Spleen (tissue), 7 donors: ENCODE measurements at regions not wholly inside any gene's neighbourhood (a gene's known extent, or its start where the extent isn't known, plus 50 kb on each side); places are given as distances from the start of the nearest gene placed in this dataset.

Experiments used
- POLR2A ChIP-seq, 3 donors: fragments of 450-650 bp; IDR thresholded peaks; one replicate each; pipeline ENCODE4 v1.5.1; 2017; ENCODE audit warnings: antibody characterized with exemption in 3 of 3, mild to moderate bottlenecking in 1 of 3
- TF ChIP-seq, protein P1 (sequence below), 11 experiments: fragments of 200-600 bp in 7 of 11; fragments of 450-650 bp in 4 of 11; sonication (generic) in 4 of 11; IDR thresholded peaks in 8 of 11; conservative IDR thresholded peaks in 3 of 11; 1 replicate in 7 of 11; 2 replicates in 4 of 11; pipeline versions ENCODE4 v1.4.0 to v1.8.0; 2016 to 2021; ENCODE audit warnings: antibody characterized with exemption in 11 of 11, inconsistent platforms in 4 of 11, mild to moderate bottlenecking in 1 of 11
- donor health status: DM: no; HTN: no; CAD: no; lungs with moderate emphysema.
- donor health status: DM: no; HTN: no; CAD: no.
- donor health status: DM: no; HTN: no; CAD: no.

DNA sequence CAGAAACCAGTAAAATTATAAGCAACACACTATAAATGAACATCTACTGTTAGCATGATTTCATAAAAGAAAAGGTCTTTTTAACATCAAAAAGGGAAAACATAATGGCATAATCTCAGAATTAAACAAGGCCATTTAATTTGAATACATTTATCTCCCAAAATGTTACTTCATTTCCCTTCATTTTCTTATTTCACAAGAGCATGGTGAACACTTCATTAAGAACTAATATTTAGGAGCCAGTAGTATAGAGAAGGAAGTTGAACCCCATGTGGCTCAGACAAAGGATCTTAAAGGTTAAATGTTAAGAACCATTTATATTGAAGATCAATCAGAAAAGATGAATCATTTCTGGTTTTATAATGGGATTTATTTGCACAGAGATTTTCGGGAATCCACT, 981.7 kb downstream of the TTLL7 start:
- TF ChIP-seq, protein P1, sequence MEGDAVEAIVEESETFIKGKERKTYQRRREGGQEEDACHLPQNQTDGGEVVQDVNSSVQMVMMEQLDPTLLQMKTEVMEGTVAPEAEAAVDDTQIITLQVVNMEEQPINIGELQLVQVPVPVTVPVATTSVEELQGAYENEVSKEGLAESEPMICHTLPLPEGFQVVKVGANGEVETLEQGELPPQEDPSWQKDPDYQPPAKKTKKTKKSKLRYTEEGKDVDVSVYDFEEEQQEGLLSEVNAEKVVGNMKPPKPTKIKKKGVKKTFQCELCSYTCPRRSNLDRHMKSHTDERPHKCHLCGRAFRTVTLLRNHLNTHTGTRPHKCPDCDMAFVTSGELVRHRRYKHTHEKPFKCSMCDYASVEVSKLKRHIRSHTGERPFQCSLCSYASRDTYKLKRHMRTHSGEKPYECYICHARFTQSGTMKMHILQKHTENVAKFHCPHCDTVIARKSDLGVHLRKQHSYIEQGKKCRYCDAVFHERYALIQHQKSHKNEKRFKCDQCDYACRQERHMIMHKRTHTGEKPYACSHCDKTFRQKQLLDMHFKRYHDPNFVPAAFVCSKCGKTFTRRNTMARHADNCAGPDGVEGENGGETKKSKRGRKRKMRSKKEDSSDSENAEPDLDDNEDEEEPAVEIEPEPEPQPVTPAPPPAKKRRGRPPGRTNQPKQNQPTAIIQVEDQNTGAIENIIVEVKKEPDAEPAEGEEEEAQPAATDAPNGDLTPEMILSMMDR (IDR thresholded peaks at IDR 0.05 in 8 of 11, conservative IDR thresholded peaks at IDR 0.05 in 3 of 11), result no peak
- TF ChIP-seq POLR2A (IDR thresholded peaks at IDR 0.05), result no peak
